ENCODE measurements at regions not wholly inside any gene's neighbourhood (a gene's known extent, or its start where the extent isn't known, plus 50 kb on each side); places are given as distances from the start of the nearest gene placed in this dataset.

DNA sequence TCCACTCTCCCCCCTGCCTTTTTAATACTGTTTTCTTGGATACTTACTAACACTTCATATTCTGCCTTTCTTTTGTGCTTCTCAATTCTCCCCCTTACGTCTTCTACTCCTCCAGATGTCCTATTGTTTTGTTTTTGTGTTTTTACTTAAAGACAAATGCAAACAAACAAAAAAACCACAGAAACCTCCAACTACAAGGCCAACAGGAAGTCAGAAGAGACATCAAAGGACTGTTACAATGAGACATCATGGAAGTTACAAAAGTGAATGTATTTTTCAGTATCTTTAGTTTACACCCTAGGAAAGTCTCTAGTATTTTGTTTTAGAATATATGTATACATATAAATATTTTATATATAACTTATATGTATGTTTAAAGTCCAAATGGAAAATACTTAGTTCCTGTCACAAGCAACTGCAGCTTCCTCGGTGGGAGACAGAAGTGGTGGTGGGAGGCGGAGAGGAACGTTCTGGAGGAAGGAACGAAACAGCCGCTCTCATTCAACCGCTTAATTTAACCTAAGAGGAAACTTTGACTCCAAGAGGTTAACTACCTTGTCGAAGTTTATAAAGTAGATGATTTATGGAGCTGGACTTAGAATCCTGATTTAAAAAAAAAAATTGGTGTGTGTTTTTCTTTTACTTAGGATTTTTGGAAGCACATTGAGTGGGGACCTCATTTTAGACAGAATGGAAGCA is 168.9 kb upstream of the PDE10A start:
- no peak overlapping the region for H3K4me3 Mint-ChIP-seq (ENCODE audit: unreplicated experiment)
- H3K27me3 Mint-ChIP-seq (ENCODE audit: unreplicated experiment), result peaks cover 8% of the 10 kb centered on the region
- no peak for DNase-seq

DNA sequence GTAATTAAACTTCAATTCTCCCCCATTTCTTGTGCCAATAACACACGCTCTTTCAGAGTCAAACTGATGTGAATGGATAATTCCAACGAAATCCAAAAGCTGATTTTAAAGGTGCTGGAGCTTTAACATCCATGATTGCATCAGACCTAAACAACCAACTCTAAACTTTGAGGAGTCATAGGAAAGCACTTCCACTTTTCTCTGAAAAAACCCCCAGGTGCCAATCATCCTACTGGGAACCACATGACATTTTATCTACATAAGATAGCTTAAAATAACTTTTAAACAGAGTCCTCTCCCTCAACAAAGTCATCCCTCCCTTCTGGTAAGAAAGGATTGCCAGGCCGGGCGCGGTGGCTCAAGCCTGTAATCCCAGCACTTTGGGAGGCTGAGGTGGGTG is 167.7 kb upstream of the PDE10A start:
- Mint-ChIP-seq H3K9me3 (ENCODE audit: unreplicated experiment) (peaks cover 4% of the 10 kb centered on the region), H3K4me1 (ENCODE audit: low read depth, unreplicated experiment) (peaks cover under 1% of the 10 kb centered on the region), H3K27ac (ENCODE audit: unreplicated experiment) (no peak overlapping the region), H3K27me3 (ENCODE audit: unreplicated experiment) (peaks cover 10% of the 10 kb centered on the region), H3K4me3 (ENCODE audit: unreplicated experiment) (no peak overlapping the region), H3K36me3 (ENCODE audit: unreplicated experiment) (no peaks in the 10 kb centered on the region)
- TF ChIP-seq, protein P1, sequence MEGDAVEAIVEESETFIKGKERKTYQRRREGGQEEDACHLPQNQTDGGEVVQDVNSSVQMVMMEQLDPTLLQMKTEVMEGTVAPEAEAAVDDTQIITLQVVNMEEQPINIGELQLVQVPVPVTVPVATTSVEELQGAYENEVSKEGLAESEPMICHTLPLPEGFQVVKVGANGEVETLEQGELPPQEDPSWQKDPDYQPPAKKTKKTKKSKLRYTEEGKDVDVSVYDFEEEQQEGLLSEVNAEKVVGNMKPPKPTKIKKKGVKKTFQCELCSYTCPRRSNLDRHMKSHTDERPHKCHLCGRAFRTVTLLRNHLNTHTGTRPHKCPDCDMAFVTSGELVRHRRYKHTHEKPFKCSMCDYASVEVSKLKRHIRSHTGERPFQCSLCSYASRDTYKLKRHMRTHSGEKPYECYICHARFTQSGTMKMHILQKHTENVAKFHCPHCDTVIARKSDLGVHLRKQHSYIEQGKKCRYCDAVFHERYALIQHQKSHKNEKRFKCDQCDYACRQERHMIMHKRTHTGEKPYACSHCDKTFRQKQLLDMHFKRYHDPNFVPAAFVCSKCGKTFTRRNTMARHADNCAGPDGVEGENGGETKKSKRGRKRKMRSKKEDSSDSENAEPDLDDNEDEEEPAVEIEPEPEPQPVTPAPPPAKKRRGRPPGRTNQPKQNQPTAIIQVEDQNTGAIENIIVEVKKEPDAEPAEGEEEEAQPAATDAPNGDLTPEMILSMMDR (IDR thresholded peaks at IDR 0.05; ENCODE audit: partially characterized antibody, unreplicated experiment), result no peak
- DNase-seq, result no peak

More for the DNA sequence above, 168.9 kb upstream of the PDE10A start:
- TF ChIP-seq, protein P1 (IDR thresholded peaks at IDR 0.05; ENCODE audit: partially characterized antibody, unreplicated experiment), result no peak
- Mint-ChIP-seq H3K4me1 (ENCODE audit: low read depth, unreplicated experiment) (peaks cover 4% of the 10 kb centered on the region), H3K9me3 (ENCODE audit: unreplicated experiment) (no peaks in the 10 kb centered on the region), H3K36me3 (ENCODE audit: unreplicated experiment) (no peaks in the 10 kb centered on the region), H3K27ac (ENCODE audit: unreplicated experiment) (no peak overlapping the region)

DNA sequence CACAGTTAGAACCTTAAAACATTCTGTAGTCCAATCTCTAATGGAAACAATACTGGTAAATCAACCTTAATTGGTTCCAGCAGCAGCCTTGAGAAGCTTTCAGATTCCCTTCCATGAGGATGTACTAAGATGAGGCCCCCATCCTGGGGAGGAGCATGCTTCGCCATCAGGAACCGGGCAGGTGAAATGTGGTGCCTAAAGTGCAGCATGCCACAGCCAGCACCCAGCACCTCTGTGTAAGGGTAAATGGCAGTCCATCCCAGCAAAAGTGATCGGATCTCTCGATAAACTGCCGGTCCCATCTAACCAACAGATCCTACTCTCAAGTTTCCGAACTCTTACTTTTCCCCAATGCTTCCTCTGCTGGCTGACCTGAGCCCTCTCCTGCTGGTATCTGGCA is 166.3 kb upstream of the PDE10A start:
- Mint-ChIP-seq H3K4me1 (ENCODE audit: low read depth, unreplicated experiment) (peaks cover 2% of the 10 kb centered on the region), H3K27me3 (ENCODE audit: unreplicated experiment) (peaks cover 6% of the 10 kb centered on the region), H3K36me3 (ENCODE audit: unreplicated experiment) (no peaks in the 10 kb centered on the region), H3K4me3 (ENCODE audit: unreplicated experiment) (no peak overlapping the region), H3K9me3 (ENCODE audit: unreplicated experiment) (peaks cover 4% of the 10 kb centered on the region), H3K27ac (ENCODE audit: unreplicated experiment) (no peak overlapping the region)
- DNase-seq, result no peak
- TF ChIP-seq, protein P1 (IDR thresholded peaks at IDR 0.05; ENCODE audit: partially characterized antibody, unreplicated experiment), result no peak

DNA sequence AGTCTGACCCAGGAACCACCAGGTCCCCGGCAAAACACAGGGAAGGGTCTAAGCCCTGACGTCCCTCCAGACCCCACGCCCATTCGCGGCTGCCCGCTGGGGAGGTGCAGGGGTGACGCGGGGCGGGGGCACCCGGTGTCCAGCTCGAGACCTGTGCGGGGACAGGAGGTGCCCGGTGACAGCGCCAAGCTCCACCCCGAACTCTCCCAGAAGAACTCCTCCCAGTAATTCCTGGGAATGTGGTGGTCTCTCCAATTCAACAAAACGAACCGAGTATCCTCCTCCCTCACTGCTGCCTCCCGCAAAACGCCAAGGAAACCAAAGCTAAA is 164.1 kb upstream of the PDE10A start:
- TF ChIP-seq, protein P1 (IDR thresholded peaks at IDR 0.05; ENCODE audit: partially characterized antibody, unreplicated experiment), result no peak
- peaks cover 6% of the 10 kb centered on the region for H3K27me3 Mint-ChIP-seq (ENCODE audit: unreplicated experiment)
- DNase-seq, result no peak

DNA sequence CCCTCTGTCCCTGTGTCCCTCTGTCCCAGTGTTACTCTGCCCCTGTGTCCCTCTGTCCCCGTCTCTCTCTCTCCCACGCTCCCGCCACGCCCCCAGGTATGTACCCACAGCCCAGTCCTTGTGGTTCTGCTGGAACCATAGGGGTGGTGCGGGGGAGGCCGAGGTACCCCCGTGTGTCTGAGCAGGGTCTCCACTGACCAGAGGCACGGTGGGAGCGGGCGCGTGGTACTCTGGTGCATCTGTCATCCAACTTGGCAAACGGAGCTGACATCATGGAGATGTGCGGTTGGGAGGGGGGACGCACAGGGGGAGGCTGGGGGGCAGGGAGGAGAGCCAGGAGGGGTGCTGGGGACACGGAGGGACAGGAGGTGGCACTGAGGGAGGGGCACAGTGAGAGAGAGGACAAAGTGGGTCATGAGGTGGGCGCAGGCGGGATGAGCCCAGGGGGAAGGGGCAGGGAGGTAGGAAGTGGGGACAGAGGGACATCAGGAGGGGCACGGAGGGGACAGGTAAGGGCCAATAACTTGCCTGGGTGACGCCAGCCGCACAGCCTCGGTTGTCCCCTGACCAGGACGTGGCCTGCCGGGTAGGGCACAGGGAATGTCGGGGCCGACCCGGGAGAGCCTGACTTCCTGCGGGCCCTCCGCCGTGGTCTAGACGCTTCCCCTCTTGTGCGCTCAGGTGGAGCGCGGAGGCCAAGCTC is 163.6 kb upstream of the PDE10A start:
- H3K27ac Mint-ChIP-seq (ENCODE audit: unreplicated experiment), result no peak overlapping the region
- DNase-seq, result no peak
- peaks cover 4% of the 10 kb centered on the region for H3K9me3 Mint-ChIP-seq (ENCODE audit: unreplicated experiment)
- H3K36me3 Mint-ChIP-seq (ENCODE audit: unreplicated experiment), result no peaks in the 10 kb centered on the region
- TF ChIP-seq, protein P1 (IDR thresholded peaks at IDR 0.05; ENCODE audit: partially characterized antibody, unreplicated experiment), result no peak
- H3K4me1 Mint-ChIP-seq (ENCODE audit: low read depth, unreplicated experiment), result peaks cover 2% of the 10 kb centered on the region
- H3K27me3 Mint-ChIP-seq (ENCODE audit: unreplicated experiment), result peaks cover 6% of the 10 kb centered on the region
- no peak overlapping the region for H3K4me3 Mint-ChIP-seq (ENCODE audit: unreplicated experiment)

More for the DNA sequence above, 164.1 kb upstream of the PDE10A start:
- peaks cover 2% of the 10 kb centered on the region for H3K4me1 Mint-ChIP-seq (ENCODE audit: low read depth, unreplicated experiment)
- no peaks in the 10 kb centered on the region for H3K36me3 Mint-ChIP-seq (ENCODE audit: unreplicated experiment)
- peaks cover 4% of the 10 kb centered on the region for H3K9me3 Mint-ChIP-seq (ENCODE audit: unreplicated experiment)
- H3K4me3 Mint-ChIP-seq (ENCODE audit: unreplicated experiment), result no peak overlapping the region
- H3K27ac Mint-ChIP-seq (ENCODE audit: unreplicated experiment), result no peak overlapping the region
